Neural progenitor cell (in vitro differentiated cells): ENCODE measurements at regions not wholly inside any gene's neighbourhood (a gene's known extent, or its start where the extent isn't known, plus 50 kb on each side); places are given as distances from the start of the nearest gene placed in this dataset.

ENCODE experiments used
- DNase-seq: peaks from one replicate; pipeline ENCODE4 v3.0.0-alpha.2; 2016; ENCODE audit warnings: low spot score
- H2AFZ ChIP-seq: fragments of 200-600 bp; sonication (generic); replicated peaks from 2 replicates; pipeline ENCODE4 v1.6.1; 2016; ENCODE audit warnings: antibody characterized with exemption
- H3F3A ChIP-seq: fragments of 200-600 bp; sonication (generic); 2 replicates; pipeline ENCODE4 v1.6.1; 2016; ENCODE audit warnings: antibody characterized with exemption, low read depth
- H3K27ac ChIP-seq: fragments of 200-600 bp; sonication (generic); 2 replicates; pipeline ENCODE4 v1.5.1; 2016; ENCODE audit warnings: mild to moderate bottlenecking
- H3K27me3 ChIP-seq: fragments of 200-600 bp; sonication (generic); 2 replicates; pipeline ENCODE4 v1.6.1; 2016; ENCODE audit warnings: mild to moderate bottlenecking, moderate library complexity
- H3K36me3 ChIP-seq: fragments of 200-600 bp; sonication (generic); 2 replicates; pipeline ENCODE4 v1.5.1; 2016
- H3K4me1 ChIP-seq: fragments of 200-600 bp; sonication (generic); 2 replicates; pipeline ENCODE4 v1.6.1; 2016; ENCODE audit warnings: mixed run types
- H3K4me2 ChIP-seq: fragments of 200-600 bp; sonication (generic); 2 replicates; pipeline ENCODE4 v1.6.1; 2016
- H3K4me3 ChIP-seq: fragments of 200-600 bp; sonication (generic); 2 replicates; pipeline ENCODE4 v1.5.1; 2016
- H3K79me2 ChIP-seq: fragments of 200-600 bp; sonication (generic); 2 replicates; pipeline ENCODE4 v1.6.1; 2016; ENCODE audit warnings: low read depth
- H3K9ac ChIP-seq: fragments of 200-600 bp; sonication (generic); 2 replicates; pipeline ENCODE4 v1.6.1; 2016
- H3K9me3 ChIP-seq: fragments of 200-600 bp; sonication (generic); 2 replicates; pipeline ENCODE4 v1.5.1; 2016; ENCODE audit warnings: low read depth
- H4K20me1 ChIP-seq: fragments of 200-600 bp; sonication (generic); 2 replicates; pipeline ENCODE4 v1.6.1; 2016; ENCODE audit warnings: low read depth
- H3K27ac Mint-ChIP-seq: 3 replicates; pipeline ENCODE4 v1.8.0; 2021; ENCODE audit warnings: mixed read lengths
- H3K27me3 Mint-ChIP-seq: 2 replicates; pipeline ENCODE4 v1.8.0; 2022; ENCODE audit warnings: low read depth, mild to moderate bottlenecking, inconsistent platforms, moderate library complexity, mixed read lengths; ENCODE audit not compliant: insufficient read depth
- H3K36me3 Mint-ChIP-seq: 3 replicates; pipeline ENCODE4 v1.8.0; 2021; ENCODE audit warnings: mixed read lengths
- H3K4me1 Mint-ChIP-seq: 3 replicates; pipeline ENCODE4 v1.8.0; 2021; ENCODE audit warnings: mixed read lengths
- H3K4me3 Mint-ChIP-seq: 3 replicates; pipeline ENCODE4 v1.8.0; 2021; ENCODE audit warnings: mild to moderate bottlenecking, moderate library complexity, mixed read lengths
- H3K9me3 Mint-ChIP-seq: 3 replicates; pipeline ENCODE4 v1.8.0; 2020; ENCODE audit warnings: mixed read lengths
- EZH2 ChIP-seq: fragments of 200-600 bp; sonication (generic); IDR thresholded peaks from 2 replicates; pipeline ENCODE4 v1.6.1; 2017; ENCODE audit warnings: antibody characterized with exemption, mild to moderate bottlenecking, moderate library complexity
- EZH2phosphoT487 ChIP-seq: fragments of 200-600 bp; sonication (generic); IDR thresholded peaks from 2 replicates; pipeline ENCODE4 v1.6.1; 2017; ENCODE audit warnings: antibody characterized with exemption
- TF ChIP-seq, protein P1 (sequence below): fragments of 200-600 bp; sonication (generic); IDR thresholded peaks from 2 replicates; pipeline ENCODE4 v1.5.1; 2017; ENCODE audit warnings: antibody characterized with exemption, mild to moderate bottlenecking

DNA sequence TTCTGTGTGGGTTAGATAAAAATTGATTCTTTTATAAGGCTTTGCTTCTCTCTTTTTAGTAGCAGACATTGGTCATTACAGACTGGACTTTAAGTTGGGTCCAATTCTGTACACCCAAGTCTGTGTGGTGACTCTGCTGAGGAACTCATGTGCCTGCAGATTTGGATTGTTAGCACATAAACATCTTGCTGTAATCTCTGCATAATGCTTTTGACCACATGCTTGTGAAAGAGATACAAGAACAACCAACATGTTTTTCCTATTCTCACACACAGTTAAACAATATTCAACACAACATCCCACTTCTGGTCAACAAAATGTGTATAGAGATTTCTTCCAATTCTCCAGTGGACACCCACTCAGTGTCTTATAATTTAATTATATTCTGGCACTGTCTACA lies 270.1 kb downstream of the RDH14 start:
- Histone ChIP-seq H3K79me2 (no peaks in the 10 kb centered on the region), H3K4me3 (no peak overlapping the region), H3K4me1 (no peaks in the 10 kb centered on the region), H3K27me3 (no peaks in the 10 kb centered on the region), H3K4me2 (no peak overlapping the region), H3K36me3 (no peaks in the 10 kb centered on the region), H2AFZ (no peak overlapping the region), H4K20me1 (no peaks in the 10 kb centered on the region), H3K9me3 (no peaks in the 10 kb centered on the region), H3K9ac (no peak overlapping the region), H3K27ac (no peak overlapping the region), H3F3A (peaks cover 14% of the 10 kb centered on the region)
- TF ChIP-seq EZH2 (no peak), EZH2phosphoT487 (no peak)
- TF ChIP-seq, protein P1, sequence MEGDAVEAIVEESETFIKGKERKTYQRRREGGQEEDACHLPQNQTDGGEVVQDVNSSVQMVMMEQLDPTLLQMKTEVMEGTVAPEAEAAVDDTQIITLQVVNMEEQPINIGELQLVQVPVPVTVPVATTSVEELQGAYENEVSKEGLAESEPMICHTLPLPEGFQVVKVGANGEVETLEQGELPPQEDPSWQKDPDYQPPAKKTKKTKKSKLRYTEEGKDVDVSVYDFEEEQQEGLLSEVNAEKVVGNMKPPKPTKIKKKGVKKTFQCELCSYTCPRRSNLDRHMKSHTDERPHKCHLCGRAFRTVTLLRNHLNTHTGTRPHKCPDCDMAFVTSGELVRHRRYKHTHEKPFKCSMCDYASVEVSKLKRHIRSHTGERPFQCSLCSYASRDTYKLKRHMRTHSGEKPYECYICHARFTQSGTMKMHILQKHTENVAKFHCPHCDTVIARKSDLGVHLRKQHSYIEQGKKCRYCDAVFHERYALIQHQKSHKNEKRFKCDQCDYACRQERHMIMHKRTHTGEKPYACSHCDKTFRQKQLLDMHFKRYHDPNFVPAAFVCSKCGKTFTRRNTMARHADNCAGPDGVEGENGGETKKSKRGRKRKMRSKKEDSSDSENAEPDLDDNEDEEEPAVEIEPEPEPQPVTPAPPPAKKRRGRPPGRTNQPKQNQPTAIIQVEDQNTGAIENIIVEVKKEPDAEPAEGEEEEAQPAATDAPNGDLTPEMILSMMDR = no peak
- Mint-ChIP-seq H3K27ac (no peak overlapping the region), H3K9me3 (peaks cover 2% of the 10 kb centered on the region), H3K4me3 (no peak overlapping the region), H3K4me1 (no peaks in the 10 kb centered on the region), H3K36me3 (no peaks in the 10 kb centered on the region), H3K27me3 (no peaks in the 10 kb centered on the region)
- DNase-seq = no peak

DNA sequence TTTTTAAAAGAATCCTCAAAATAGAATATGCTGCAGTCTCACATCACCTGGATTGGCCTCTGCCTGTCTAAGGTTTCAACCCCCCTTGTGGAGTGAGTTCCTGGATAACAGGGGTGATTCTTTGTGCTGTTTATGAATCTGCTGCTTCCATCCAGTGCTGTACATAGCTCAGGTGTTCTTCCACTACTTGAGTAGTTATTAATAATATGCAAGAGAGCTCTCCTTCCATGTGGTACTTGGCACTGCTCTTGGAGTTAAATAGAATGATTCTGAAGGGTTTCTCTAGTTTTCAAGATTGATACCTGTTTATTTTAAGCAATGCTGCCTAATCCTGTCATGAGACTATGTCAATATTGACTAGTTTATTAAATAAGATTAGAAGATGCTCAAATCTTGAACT lies 273.6 kb downstream of the RDH14 start:
- Histone ChIP-seq H3K27ac (no peak overlapping the region), H4K20me1 (no peaks in the 10 kb centered on the region), H3K4me2 (no peak overlapping the region), H3K9ac (no peak overlapping the region), H3K4me1 (no peaks in the 10 kb centered on the region), H3K36me3 (no peaks in the 10 kb centered on the region), H3K9me3 (no peaks in the 10 kb centered on the region), H2AFZ (no peak overlapping the region), H3K79me2 (no peaks in the 10 kb centered on the region), H3K27me3 (no peaks in the 10 kb centered on the region), H3F3A (no peaks in the 10 kb centered on the region), H3K4me3 (no peak overlapping the region)
- TF ChIP-seq EZH2 (no peak), EZH2phosphoT487 (no peak)
- TF ChIP-seq, protein P1 = no peak
- Mint-ChIP-seq H3K27me3 (no peaks in the 10 kb centered on the region), H3K9me3 (peaks cover 2% of the 10 kb centered on the region), H3K4me1 (no peaks in the 10 kb centered on the region), H3K27ac (no peak overlapping the region), H3K36me3 (no peaks in the 10 kb centered on the region), H3K4me3 (no peak overlapping the region)
- DNase-seq = no peak

DNA sequence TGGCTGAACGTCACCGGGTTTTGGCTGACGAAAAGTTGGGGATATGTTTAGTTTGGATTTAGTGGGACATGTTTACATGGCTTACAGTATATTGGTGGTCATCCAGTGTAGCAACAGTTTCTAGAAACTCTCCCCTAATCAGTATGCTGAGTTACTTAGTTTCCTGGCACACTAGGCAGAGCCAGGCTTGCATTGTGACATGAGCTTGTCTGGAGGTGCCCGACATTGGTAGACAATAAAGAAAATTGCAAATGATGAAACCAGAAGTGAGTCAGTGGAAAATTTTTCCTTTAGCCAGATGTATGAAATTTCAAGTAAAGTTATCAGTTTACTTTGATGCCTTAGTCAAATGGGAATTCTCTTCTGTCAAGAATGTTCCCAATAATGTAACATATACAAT lies 276.1 kb downstream of the RDH14 start:
- no peaks in the 10 kb centered on the region for H3F3A ChIP-seq
- H3K79me2 ChIP-seq = no peaks in the 10 kb centered on the region
- Mint-ChIP-seq H3K4me1 (no peaks in the 10 kb centered on the region), H3K36me3 (no peaks in the 10 kb centered on the region), H3K9me3 (peaks cover 2% of the 10 kb centered on the region), H3K27ac (no peak overlapping the region), H3K4me3 (no peak overlapping the region), H3K27me3 (no peaks in the 10 kb centered on the region)
- no peak overlapping the region for H2AFZ ChIP-seq
- no peak for DNase-seq
- TF ChIP-seq EZH2phosphoT487 = no peak
- no peak for TF ChIP-seq EZH2
- TF ChIP-seq, protein P1 = no peak
- no peaks in the 10 kb centered on the region for H3K4me1 ChIP-seq
- H4K20me1 ChIP-seq = no peaks in the 10 kb centered on the region
- no peaks in the 10 kb centered on the region for H3K9me3 ChIP-seq
- no peak overlapping the region for H3K27ac ChIP-seq
- no peak overlapping the region for H3K4me3 ChIP-seq
- no peak overlapping the region for H3K9ac ChIP-seq
- no peaks in the 10 kb centered on the region for H3K27me3 ChIP-seq
- H3K4me2 ChIP-seq = no peak overlapping the region
- H3K36me3 ChIP-seq = no peaks in the 10 kb centered on the region

DNA sequence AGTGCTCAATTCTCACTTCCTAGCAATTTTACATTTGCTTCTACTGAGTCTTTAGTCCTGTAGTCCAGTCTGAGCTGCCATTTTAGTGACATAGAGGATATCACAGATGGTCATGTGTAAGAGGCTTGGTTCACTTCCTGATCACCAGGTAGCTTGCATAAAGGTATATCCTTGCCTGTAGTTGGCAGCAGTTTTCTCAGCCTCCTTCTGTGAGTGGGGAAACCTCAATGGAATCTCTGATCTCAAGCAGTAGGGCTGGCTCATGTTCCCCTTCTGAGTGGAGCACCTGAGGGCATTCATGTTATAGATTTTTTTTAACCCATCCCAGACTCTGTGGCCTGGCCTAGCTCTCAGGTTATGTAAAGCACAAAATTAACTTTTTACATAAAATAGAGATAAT lies 278.4 kb downstream of the RDH14 start:
- no peaks in the 10 kb centered on the region for H3K79me2 ChIP-seq
- Mint-ChIP-seq H3K27me3 (no peaks in the 10 kb centered on the region), H3K4me1 (no peaks in the 10 kb centered on the region), H3K36me3 (no peaks in the 10 kb centered on the region), H3K27ac (no peak overlapping the region), H3K4me3 (no peak overlapping the region), H3K9me3 (peaks cover 2% of the 10 kb centered on the region)
- no peak for DNase-seq
- no peak overlapping the region for H3K27ac ChIP-seq
- H3F3A ChIP-seq = no peaks in the 10 kb centered on the region
- TF ChIP-seq EZH2phosphoT487 (no peak), EZH2 (no peak)
- TF ChIP-seq, protein P1 = no peak
- no peak overlapping the region for H3K4me3 ChIP-seq
- H3K36me3 ChIP-seq = no peaks in the 10 kb centered on the region
- H3K9ac ChIP-seq = no peak overlapping the region
- H3K27me3 ChIP-seq = no peaks in the 10 kb centered on the region
- no peaks in the 10 kb centered on the region for H4K20me1 ChIP-seq
- no peak overlapping the region for H3K4me2 ChIP-seq
- no peak overlapping the region for H2AFZ ChIP-seq
- no peaks in the 10 kb centered on the region for H3K9me3 ChIP-seq
- H3K4me1 ChIP-seq = no peaks in the 10 kb centered on the region
